ENCODE measurements at regions not wholly inside any gene's neighbourhood (a gene's known extent, or its start where the extent isn't known, plus 50 kb on each side); places are given as distances from the start of the nearest gene placed in this dataset.

- TF ChIP-seq CREB1 (IDR thresholded peaks at IDR 0.05; ENCODE audit: low read depth) = no peak
- TF ChIP-seq REST (IDR thresholded peaks at IDR 0.05; ENCODE audit: low read depth) = no peak
- TF ChIP-seq EP300 (IDR thresholded peaks at IDR 0.05; ENCODE audit: borderline replicate concordance) = no peak
- no peak for TF ChIP-seq RAD21 (IDR thresholded peaks at IDR 0.05; ENCODE audit: low read depth)
- TF ChIP-seq TCF12 (IDR thresholded peaks at IDR 0.05; ENCODE audit: low read depth) = no peak
- no peak for TF ChIP-seq FOXM1 (IDR thresholded peaks at IDR 0.05; ENCODE audit: borderline replicate concordance, low read depth)
- TF ChIP-seq NFIC (IDR thresholded peaks at IDR 0.05) = no peak
- TF ChIP-seq TEAD4 (IDR thresholded peaks at IDR 0.05) = no peak
- TF ChIP-seq YY1 (IDR thresholded peaks at IDR 0.05; ENCODE audit: low read depth) = no peak
- TF ChIP-seq TAF1 (IDR thresholded peaks at IDR 0.05; ENCODE audit: low read depth) = no peak
- TF ChIP-seq, protein P1, sequence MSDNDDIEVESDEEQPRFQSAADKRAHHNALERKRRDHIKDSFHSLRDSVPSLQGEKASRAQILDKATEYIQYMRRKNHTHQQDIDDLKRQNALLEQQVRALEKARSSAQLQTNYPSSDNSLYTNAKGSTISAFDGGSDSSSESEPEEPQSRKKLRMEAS (IDR thresholded peaks at IDR 0.05) = no peak
- no peak for TF ChIP-seq EGR1 (IDR thresholded peaks at IDR 0.05)
Observed at GRCh38 chr13:87094646-87095045, 576.5 kb upstream of the SLITRK5 start.

Measured in Ishikawa (cell line).